GM13977 (cell line): ENCODE measurements at regions not wholly inside any gene's neighbourhood (a gene's known extent, or its start where the extent isn't known, plus 50 kb on each side); places are given as distances from the start of the nearest gene placed in this dataset.

Source experiments
- DNase-seq: peaks from one replicate; pipeline ENCODE4 v3.0.0; 2012; ENCODE audit warnings: low spot score
- CTCF ChIP-seq: IDR thresholded peaks from 2 replicates; pipeline ENCODE4 v1.5.1; 2012; ENCODE audit warnings: mild to moderate bottlenecking, control low read depth; ENCODE audit not compliant: insufficient read depth; ENCODE audit errors: extremely low read depth, missing control alignments
- in situ Hi-C: fragments of 300-500 bp; cut with MboI; formaldehyde crosslinking; loops from one replicate; pipeline ENCODE4 v1.12.0; 2022; ENCODE audit warnings: low sequenced_read_pairs, low pct_unique_long_range_greater_than_20kb, mixed read lengths, inconsistent platforms; ENCODE audit not compliant: unreplicated experiment

GRCh38 chr3:67082533-67083024 is 84.5 kb downstream of the KBTBD8 start:
- no peak for TF ChIP-seq CTCF
- DNase-seq = no peak
- in situ Hi-C loops = no loop called here

GRCh38 chr3:67083277-67083676 is 85.2 kb downstream of the KBTBD8 start:
- no peak for DNase-seq
- in situ Hi-C loops = no loop called here
- no peak for TF ChIP-seq CTCF

- in situ Hi-C loops = no loop called here
- no peak for TF ChIP-seq CTCF
- DNase-seq = no peak
Measured at GRCh38 chr3:67087788-67088187, 89.7 kb downstream of the KBTBD8 start.

- DNase-seq = no peak
- in situ Hi-C loops = no loop called here
- no peak for TF ChIP-seq CTCF
Measured at GRCh38 chr3:67090474-67090873, 92.4 kb downstream of the KBTBD8 start.

- no peak for DNase-seq
- TF ChIP-seq CTCF = no peak
- in situ Hi-C loops = no loop called here
Measured at GRCh38 chr3:67093305-67093704, 95.2 kb downstream of the KBTBD8 start.

GRCh38 chr3:67094167-67094566 is 96.1 kb downstream of the KBTBD8 start:
- no peak for DNase-seq
- in situ Hi-C loops = no loop called here
- no peak for TF ChIP-seq CTCF

- in situ Hi-C loops = no loop called here
- no peak for DNase-seq
- TF ChIP-seq CTCF = no peak
Measured at GRCh38 chr3:67094774-67095173, 96.7 kb downstream of the KBTBD8 start.
